ENCODE measurements at regions not wholly inside any gene's neighbourhood (a gene's known extent, or its start where the extent isn't known, plus 50 kb on each side); places are given as distances from the start of the nearest gene placed in this dataset.

DNA sequence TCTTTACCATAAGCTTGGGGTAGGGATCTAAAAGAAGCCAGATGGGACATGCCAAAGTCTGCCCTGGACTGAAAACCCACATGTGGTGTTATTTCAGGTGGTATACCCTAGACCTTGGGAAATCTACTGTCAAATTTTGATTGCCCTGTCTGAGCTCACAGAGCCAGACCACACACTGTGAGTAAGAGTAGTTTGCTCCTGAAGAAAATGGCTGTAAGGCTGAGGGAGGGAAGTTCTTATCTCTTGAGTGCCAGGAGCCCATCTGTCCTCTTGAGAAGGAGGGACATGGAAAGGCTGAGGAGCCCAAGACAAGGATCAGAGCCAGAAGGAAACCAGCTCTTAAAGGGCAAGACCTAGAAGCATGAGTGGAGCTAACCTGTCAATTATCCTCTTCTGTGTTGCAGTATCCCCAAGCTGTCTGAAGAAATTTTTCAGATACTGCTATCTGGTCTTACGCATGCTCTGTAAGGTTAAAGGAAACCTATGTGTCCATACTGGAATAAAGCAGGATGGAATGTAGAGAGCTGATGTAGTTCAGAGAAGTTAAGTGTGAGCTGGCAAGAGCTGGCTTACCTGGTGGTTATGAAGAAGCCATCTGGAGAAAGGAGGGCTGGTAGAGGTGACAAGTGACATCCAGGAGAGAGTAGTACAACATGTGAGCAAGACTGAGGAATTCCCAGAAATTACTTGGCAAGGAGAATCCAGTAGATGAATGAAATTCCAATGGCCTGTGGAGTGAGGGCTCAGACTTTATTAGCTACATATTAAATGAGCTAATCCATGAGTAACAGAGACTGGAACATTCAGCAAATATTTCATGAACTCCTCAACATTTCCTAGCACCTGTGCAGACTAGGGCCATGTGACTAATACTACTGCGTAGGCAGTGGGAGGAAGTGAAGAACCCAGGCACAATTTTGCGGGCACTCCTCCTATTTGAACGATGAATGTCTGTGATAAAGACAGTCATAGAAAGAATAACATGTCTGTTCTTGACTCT, 389.1 kb upstream of the KIF2A start:
- TF ChIP-seq CTCF (conservative IDR thresholded peaks at IDR 0.05) (no peak), EZH2 (IDR thresholded peaks at IDR 0.05; ENCODE audit: low read depth) (no peak)
